Stimulated activated naive CD8-positive, alpha-beta T cell treated with anti-CD3 and anti-CD28 coated beads, Interleukin-15, amount 100 ng/mL, for 72 hours (primary cell): ENCODE measurements at regions not wholly inside any gene's neighbourhood (a gene's known extent, or its start where the extent isn't known, plus 50 kb on each side); places are given as distances from the start of the nearest gene placed in this dataset.

Source experiments
- ATAC-seq: fragments of 150-1000 bp; cut with Tn5 transposase; 2 replicates; pipeline ENCODE4 v1.10.0; 2021; ENCODE audit warnings: mild to moderate bottlenecking, moderate library complexity
- DNase-seq, 2 donors: peaks; one replicate each; pipeline ENCODE4 v3.0.0; 2021 to 2022
- H3K27ac Mint-ChIP-seq, 2 donors: one replicate each; pipeline ENCODE4 v1.8.0; 2022; ENCODE audit warnings: mild to moderate bottlenecking in 2 of 2, mixed read lengths in 2 of 2, moderate library complexity in 2 of 2
- H3K27me3 Mint-ChIP-seq: one replicate; pipeline ENCODE4 v1.8.0; 2022; ENCODE audit warnings: mixed read lengths
- H3K4me1 Mint-ChIP-seq: one replicate; pipeline ENCODE4 v1.8.0; 2022; ENCODE audit warnings: mild to moderate bottlenecking, mixed read lengths
- H3K4me3 Mint-ChIP-seq, 2 donors: one replicate each; pipeline ENCODE4 v1.8.0; 2022; ENCODE audit warnings: mild to moderate bottlenecking in 2 of 2, mixed read lengths in 2 of 2, moderate library complexity in 1 of 2
- H3K9me3 Mint-ChIP-seq, 2 donors: one replicate each; pipeline ENCODE4 v1.8.0; 2022; ENCODE audit warnings: mixed read lengths in 2 of 2

GRCh38 chr12:76244300-76244699 is 103.9 kb downstream of the BBS10 start:
- peaks cover 33% of the 10 kb centered on the region for H3K27me3 Mint-ChIP-seq
- DNase-seq, result no peak
- H3K4me1 Mint-ChIP-seq, result no peaks in the 10 kb centered on the region
- no peaks in the 10 kb centered on the region for H3K9me3 Mint-ChIP-seq
- no peak overlapping the region for H3K4me3 Mint-ChIP-seq
- ATAC-seq, result no peak
- no peak overlapping the region for H3K27ac Mint-ChIP-seq

DNA sequence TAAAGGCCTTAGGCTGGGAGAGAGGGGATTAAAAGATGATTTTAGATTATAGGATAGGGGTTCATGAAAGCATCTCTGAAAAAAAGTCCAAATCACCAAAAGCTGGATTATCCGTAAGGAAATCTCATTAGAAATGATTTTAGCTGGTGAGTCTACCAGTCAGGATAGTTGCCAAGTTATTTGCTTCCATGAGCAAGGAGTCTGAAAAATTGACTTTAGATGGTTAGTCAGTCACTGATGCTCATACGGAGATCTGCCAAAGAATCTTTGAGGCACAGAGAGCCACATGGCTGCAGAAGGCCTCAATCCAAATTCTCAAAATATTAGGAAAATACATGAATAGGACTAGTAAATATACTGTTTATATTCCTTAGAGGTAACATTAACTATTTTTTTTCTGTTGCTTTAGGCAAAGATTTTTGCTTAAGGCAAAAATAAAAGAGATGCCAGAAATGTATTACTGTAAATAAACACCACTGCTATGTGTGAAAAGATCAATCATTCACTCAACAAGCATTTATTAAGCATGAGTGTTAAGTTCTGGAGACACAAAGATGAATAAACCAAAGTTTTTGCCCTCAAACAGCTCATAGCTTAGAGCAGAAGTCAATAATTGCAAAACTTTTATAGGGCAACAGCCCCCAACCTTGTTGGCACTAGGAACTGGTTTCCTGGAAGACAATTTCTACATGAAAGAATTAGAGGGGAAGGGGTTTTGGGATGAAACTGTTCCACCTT is 105.2 kb downstream of the BBS10 start:
- H3K27ac Mint-ChIP-seq, result no peak overlapping the region

GRCh38 chr12:76241371-76241770 is 106.8 kb downstream of the BBS10 start:
- H3K27ac Mint-ChIP-seq, result no peak overlapping the region

More for the DNA sequence above, 105.2 kb downstream of the BBS10 start:
- DNase-seq (no peak), ATAC-seq (no peak)
- peaks cover 25% of the 10 kb centered on the region for H3K27me3 Mint-ChIP-seq
- H3K4me3 Mint-ChIP-seq, result no peak overlapping the region
- H3K9me3 Mint-ChIP-seq, result no peaks in the 10 kb centered on the region
- no peaks in the 10 kb centered on the region for H3K4me1 Mint-ChIP-seq

DNA sequence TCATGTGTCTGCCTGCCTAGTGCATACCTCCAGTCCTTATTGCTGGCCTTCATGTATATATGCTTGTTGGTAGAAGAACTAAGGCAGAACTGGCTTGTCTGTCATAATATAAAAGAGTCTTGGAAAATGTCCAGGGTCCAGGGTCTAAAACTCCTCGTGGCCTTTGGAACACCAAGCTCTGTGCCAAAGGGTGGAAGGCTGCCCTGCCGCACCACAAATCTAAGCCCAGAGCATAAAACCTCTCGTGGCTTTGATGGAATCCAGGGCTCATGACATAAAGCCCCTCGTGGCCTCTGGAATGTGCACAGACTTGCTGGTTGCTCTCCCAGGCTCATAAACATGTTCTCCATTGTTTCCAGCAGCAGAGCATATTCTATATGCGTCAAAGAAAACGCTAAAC is 107.9 kb downstream of the BBS10 start:
- DNase-seq, result no peak
- no peak overlapping the region for H3K4me3 Mint-ChIP-seq

More at GRCh38 chr12:76241371-76241770, 106.8 kb downstream of the BBS10 start:
- Mint-ChIP-seq H3K27me3 (peaks cover 22% of the 10 kb centered on the region), H3K4me3 (no peak overlapping the region), H3K4me1 (no peaks in the 10 kb centered on the region), H3K9me3 (no peaks in the 10 kb centered on the region)
- DNase-seq (no peak), ATAC-seq (no peak)

GRCh38 chr12:76238688-76239087 is 109.5 kb downstream of the BBS10 start:
- DNase-seq (no peak), ATAC-seq (no peak)
- Mint-ChIP-seq H3K4me1 (no peaks in the 10 kb centered on the region), H3K4me3 (no peak overlapping the region), H3K9me3 (no peaks in the 10 kb centered on the region), H3K27me3 (peaks cover 2% of the 10 kb centered on the region), H3K27ac (no peak overlapping the region)

More for the DNA sequence above, 107.9 kb downstream of the BBS10 start:
- ATAC-seq, result no peak
- Mint-ChIP-seq H3K9me3 (no peaks in the 10 kb centered on the region), H3K27me3 (peaks cover 11% of the 10 kb centered on the region), H3K27ac (no peak overlapping the region), H3K4me1 (no peaks in the 10 kb centered on the region)

DNA sequence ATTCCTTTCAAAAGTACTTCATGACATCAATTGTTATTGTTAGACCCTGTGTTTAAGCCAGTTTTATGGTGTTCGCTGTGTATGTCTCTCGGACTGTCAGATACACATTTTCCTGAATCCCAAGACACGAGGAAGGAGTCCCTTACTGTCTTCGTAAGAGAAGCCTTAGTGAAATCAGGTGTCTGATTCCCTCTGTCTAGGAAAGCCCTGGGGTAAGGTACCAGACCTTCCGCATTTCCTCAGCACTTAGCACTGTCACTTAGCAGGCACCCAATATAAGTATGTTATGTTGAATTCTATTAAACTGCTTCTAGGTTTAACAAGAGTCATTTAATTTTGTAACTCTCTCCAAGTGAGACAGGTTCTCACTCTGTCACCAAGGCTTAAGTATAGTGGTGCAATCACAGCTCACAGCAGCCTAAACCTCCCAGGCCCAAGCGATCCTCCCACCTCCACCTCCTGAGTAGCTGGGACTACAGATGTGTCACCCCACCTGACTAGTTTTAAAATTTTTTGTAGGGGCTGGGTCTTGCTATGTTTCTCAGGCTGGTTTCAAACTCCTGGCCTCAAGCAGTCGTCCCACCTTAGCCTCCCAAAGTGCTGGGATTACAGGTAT is 111.0 kb downstream of the BBS10 start:
- H3K4me1 Mint-ChIP-seq, result no peaks in the 10 kb centered on the region
- ATAC-seq (no peak), DNase-seq (no peak)
- no peak overlapping the region for H3K4me3 Mint-ChIP-seq
- H3K27ac Mint-ChIP-seq, result no peak overlapping the region
- no peaks in the 10 kb centered on the region for H3K9me3 Mint-ChIP-seq
- no peaks in the 10 kb centered on the region for H3K27me3 Mint-ChIP-seq

DNA sequence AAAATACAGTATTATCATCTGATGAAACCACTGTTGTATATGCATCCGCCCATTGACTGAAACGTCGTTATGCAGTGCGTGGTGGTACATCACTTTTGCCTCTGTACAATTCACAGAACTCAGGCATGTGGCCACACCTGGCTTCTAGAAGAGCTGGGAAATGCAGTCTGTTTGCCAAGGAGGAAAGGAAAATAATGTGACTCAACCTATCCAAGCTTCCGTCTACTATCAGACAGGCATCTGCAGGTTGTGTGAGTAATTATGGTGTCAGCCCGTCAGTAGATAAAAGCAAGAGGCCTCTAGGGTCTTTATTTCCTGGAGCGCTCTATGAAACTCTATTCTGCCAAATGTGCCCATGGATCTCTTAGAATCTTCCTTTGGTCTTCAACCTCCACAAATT is 111.6 kb downstream of the BBS10 start:
- Mint-ChIP-seq H3K4me1 (no peaks in the 10 kb centered on the region), H3K9me3 (no peaks in the 10 kb centered on the region), H3K27me3 (no peaks in the 10 kb centered on the region), H3K27ac (no peak overlapping the region), H3K4me3 (no peak overlapping the region)
- ATAC-seq, result no peak
- no peak for DNase-seq

DNA sequence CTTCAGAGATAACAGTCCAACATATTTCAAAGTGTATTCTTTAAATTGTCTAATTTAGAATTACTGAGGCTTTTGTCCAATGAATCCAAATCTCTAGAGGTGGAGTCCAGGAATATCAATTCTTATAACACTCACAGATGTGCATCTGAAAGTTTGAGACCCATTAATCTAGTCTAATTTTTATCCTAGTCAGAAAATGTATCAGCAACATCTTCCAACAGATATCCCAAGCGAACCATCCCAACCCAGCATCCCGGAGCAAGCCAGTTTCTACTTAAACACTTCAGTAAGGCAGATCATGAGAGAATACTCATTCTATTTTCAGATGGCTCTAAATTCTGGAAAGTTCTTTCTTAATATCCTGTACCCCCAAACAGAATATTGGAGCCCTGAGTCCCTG is 113.5 kb downstream of the BBS10 start:
- H3K27ac Mint-ChIP-seq, result no peak overlapping the region
- no peak overlapping the region for H3K4me3 Mint-ChIP-seq
- no peak for DNase-seq
- H3K27me3 Mint-ChIP-seq, result peaks cover 6% of the 10 kb centered on the region
- ATAC-seq, result no peak
- no peaks in the 10 kb centered on the region for H3K9me3 Mint-ChIP-seq
- no peaks in the 10 kb centered on the region for H3K4me1 Mint-ChIP-seq

DNA sequence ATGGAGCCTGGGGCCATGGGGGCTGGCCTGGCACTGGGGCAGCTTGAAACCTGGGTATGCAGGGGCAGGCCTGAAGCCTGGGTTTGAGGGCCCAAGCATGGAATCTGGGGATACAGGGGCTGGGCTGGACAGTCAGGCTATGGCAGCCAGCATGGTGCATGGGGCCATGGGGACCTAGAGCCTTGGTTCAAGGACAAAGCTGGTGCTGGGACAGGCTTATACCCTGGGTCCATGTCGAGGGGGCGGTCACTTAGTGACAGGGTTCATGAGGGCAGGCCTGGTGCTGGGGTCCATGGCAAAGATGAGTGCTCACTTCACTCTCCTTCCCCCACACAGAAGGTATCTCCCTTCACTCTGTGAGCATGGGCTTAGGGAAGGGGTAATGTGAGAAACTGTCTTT is 116.2 kb downstream of the BBS10 start:
- no peak for DNase-seq
- no peak overlapping the region for H3K4me3 Mint-ChIP-seq
- H3K4me1 Mint-ChIP-seq, result no peaks in the 10 kb centered on the region
- no peak for ATAC-seq
- no peak overlapping the region for H3K27ac Mint-ChIP-seq
- no peaks in the 10 kb centered on the region for H3K9me3 Mint-ChIP-seq
- peaks cover 17% of the 10 kb centered on the region for H3K27me3 Mint-ChIP-seq

DNA sequence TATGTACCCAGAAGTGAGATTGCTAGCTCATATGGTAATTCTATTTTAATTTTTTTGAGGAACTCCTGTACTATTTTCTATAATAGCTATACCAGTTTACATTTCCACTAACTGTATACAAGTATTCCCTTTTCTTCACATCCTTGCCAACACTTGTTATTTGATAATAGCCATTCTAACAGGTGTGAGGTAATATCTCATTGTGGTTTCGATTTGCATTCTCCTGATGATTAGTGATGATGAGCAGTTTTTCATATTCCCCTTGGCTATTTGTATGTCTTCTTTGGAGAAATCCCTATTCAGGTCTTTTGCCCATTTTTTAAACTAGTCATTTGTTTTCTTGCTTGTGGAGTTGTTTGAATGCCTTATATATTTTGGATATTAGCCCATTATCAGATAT is 121.3 kb downstream of the BBS10 start:
- no peak overlapping the region for H3K27ac Mint-ChIP-seq
- no peak for DNase-seq
- H3K4me3 Mint-ChIP-seq, result no peak overlapping the region
- peaks cover 17% of the 10 kb centered on the region for H3K27me3 Mint-ChIP-seq
- H3K9me3 Mint-ChIP-seq, result no peaks in the 10 kb centered on the region
- no peak for ATAC-seq
- H3K4me1 Mint-ChIP-seq, result peaks cover 5% of the 10 kb centered on the region

DNA sequence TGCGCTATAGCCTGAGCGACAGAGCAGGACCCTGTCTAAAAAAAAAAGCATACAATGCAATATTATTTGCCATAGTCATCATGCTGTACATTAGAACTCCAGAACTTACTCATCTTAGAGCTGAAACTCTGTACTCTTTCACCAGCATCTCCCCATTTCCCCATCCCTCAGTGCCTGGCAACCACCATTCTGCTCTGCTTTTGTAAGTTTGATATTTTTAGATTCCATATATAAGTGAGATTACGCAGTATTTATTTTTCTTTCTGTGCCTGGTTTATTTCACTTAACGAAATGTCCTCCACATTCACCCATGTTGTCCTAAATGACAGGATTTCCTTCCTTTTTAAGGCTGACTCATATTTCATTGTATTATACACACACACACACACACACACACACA is 121.8 kb downstream of the BBS10 start:
- DNase-seq (no peak), ATAC-seq (no peak)
- no peak overlapping the region for H3K4me3 Mint-ChIP-seq
- H3K9me3 Mint-ChIP-seq, result no peaks in the 10 kb centered on the region
- peaks cover 5% of the 10 kb centered on the region for H3K4me1 Mint-ChIP-seq
- H3K27me3 Mint-ChIP-seq, result peaks cover 17% of the 10 kb centered on the region
- no peak overlapping the region for H3K27ac Mint-ChIP-seq

- Mint-ChIP-seq H3K27ac (no peak overlapping the region), H3K9me3 (no peaks in the 10 kb centered on the region), H3K4me1 (peaks cover 5% of the 10 kb centered on the region), H3K4me3 (no peak overlapping the region), H3K27me3 (peaks cover 11% of the 10 kb centered on the region)
- DNase-seq, result no peak
- ATAC-seq, result no peak
Measured at GRCh38 chr12:76223869-76224268, 124.3 kb downstream of the BBS10 start.

GRCh38 chr12:76220980-76221379 is 127.2 kb downstream of the BBS10 start:
- H3K4me3 Mint-ChIP-seq, result no peak overlapping the region
- no peaks in the 10 kb centered on the region for H3K4me1 Mint-ChIP-seq
- H3K27me3 Mint-ChIP-seq, result peaks cover 13% of the 10 kb centered on the region
- H3K27ac Mint-ChIP-seq, result no peak overlapping the region
- ATAC-seq (no peak), DNase-seq (no peak)
- H3K9me3 Mint-ChIP-seq, result no peaks in the 10 kb centered on the region

GRCh38 chr12:76219806-76220205 is 128.4 kb downstream of the BBS10 start:
- Mint-ChIP-seq H3K27me3 (peaks cover 13% of the 10 kb centered on the region), H3K27ac (no peak overlapping the region), H3K4me3 (no peak overlapping the region), H3K4me1 (no peaks in the 10 kb centered on the region), H3K9me3 (no peaks in the 10 kb centered on the region)
- no peak for DNase-seq
- ATAC-seq, result no peak

DNA sequence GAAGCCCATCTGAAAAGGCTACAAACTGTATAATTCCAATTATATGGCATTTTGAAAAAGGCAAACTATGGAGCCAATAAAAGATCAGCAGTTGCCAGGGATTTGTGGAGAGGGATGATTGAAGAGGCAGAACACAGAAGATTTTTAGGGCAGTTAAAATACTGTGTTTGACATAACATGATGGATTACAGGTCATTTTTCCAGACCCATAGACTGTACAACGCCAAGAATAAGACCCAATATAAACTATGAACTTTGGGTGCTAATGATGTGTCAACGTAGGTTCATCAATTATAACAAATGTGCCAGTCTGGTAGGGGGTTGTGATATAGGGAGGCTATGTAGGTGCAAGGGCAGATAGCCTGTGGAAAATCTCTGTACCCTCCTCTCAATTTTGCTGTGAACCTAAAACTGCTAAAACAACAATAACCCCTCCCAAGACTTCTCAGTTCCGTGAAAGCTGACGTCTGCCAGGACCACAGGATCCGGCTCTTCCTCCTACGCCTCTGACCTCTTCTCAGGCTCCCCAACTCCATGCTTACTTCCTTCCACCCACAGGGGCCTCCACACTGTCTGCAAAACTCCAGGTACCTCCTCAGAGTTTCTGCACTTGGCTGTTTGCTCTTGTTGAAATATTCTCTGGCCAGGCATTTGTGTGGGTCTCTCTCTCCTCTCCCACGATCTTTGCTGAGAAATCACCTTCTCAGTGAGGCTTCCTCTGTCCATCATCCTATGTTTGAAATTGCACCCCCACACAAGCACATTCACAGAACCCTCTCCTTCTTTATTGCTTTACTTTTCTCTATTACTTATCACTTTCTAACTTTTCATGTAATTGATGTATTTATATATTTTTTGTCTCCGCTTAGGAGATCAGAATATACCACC is 131.4 kb downstream of the BBS10 start:
- Mint-ChIP-seq H3K4me3 (no peak overlapping the region), H3K27me3 (peaks cover 13% of the 10 kb centered on the region), H3K9me3 (no peaks in the 10 kb centered on the region), H3K27ac (peak overlapping the region in 1 of 2 donors; percentile 72), H3K4me1 (no peaks in the 10 kb centered on the region)
- DNase-seq (no peak), ATAC-seq (no peak)

DNA sequence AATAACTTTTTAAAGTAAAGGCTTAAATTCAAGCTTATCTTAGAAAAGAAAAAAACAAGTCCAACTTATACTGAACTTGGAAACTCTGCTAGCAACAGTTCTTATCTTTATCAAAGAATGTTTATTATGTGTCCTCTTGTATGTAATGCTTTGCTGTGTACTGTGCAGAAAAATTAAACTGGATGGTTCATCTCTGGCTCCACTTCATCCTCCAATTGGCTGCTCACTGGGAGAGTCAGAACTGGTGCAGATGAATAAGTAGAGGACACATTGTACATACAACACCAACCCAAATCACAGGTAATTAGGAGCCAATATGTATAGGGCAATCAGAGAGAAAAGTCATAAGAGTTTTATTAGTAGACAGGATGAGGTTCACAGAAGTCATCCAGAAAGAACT is 123.6 kb upstream of the NAP1L1 start:
- DNase-seq (no peak), ATAC-seq (no peak)
- Mint-ChIP-seq H3K27ac (no peak overlapping the region), H3K4me3 (no peak overlapping the region), H3K9me3 (peaks cover 3 to 4% of the 10 kb centered on the region in 2 donors), H3K27me3 (peaks cover 46% of the 10 kb centered on the region), H3K4me1 (no peaks in the 10 kb centered on the region)
